IPS-18c (cell line): ENCODE measurements at regions not wholly inside any gene's neighbourhood (a gene's known extent, or its start where the extent isn't known, plus 50 kb on each side); places are given as distances from the start of the nearest gene placed in this dataset.

Experiments used
- H3K4me3 ChIP-seq: 2 replicates; pipeline ENCODE4 v1.7.0; 2013; ENCODE audit warnings: low read depth, mild to moderate bottlenecking, low read length, moderate library complexity; ENCODE audit not compliant: insufficient read depth
- H3K9me3 ChIP-seq: one replicate; pipeline ENCODE4 v1.6.1; 2013; ENCODE audit warnings: mild to moderate bottlenecking, low read length, moderate library complexity; ENCODE audit not compliant: control insufficient read depth, insufficient read depth

- peak overlapping the region; percentile 52 for H3K4me3 ChIP-seq
- H3K9me3 ChIP-seq = peaks cover 2% of the 10 kb centered on the region
These were observed 240.0 kb upstream of the CPNE8 start for GRCh38 chr12:39145175-39145999.

- Histone ChIP-seq H3K4me3 (peak overlapping the region; percentile 52), H3K9me3 (peaks cover 2% of the 10 kb centered on the region)
These were observed 239.2 kb upstream of the CPNE8 start for GRCh38 chr12:39144613-39145061.

- H3K9me3 ChIP-seq = peaks cover 2% of the 10 kb centered on the region
- no peak overlapping the region for H3K4me3 ChIP-seq
These were observed 232.9 kb upstream of the CPNE8 start for GRCh38 chr12:39138268-39138667.

GRCh38 chr12:39127401-39127800 lies 222.0 kb upstream of the CPNE8 start:
- H3K9me3 ChIP-seq = no peaks in the 10 kb centered on the region
- no peak overlapping the region for H3K4me3 ChIP-seq

GRCh38 chr12:39125566-39125965 lies 220.2 kb upstream of the CPNE8 start:
- Histone ChIP-seq H3K9me3 (no peaks in the 10 kb centered on the region), H3K4me3 (no peak overlapping the region)

- Histone ChIP-seq H3K4me3 (no peak overlapping the region), H3K9me3 (no peaks in the 10 kb centered on the region)
These were observed 219.4 kb upstream of the CPNE8 start for GRCh38 chr12:39124768-39125167.

GRCh38 chr12:39123580-39124253 lies 218.3 kb upstream of the CPNE8 start:
- H3K4me3 ChIP-seq = no peak overlapping the region
- H3K9me3 ChIP-seq = no peaks in the 10 kb centered on the region

- Histone ChIP-seq H3K4me3 (no peak overlapping the region), H3K9me3 (no peaks in the 10 kb centered on the region)
These were observed 217.3 kb upstream of the CPNE8 start for GRCh38 chr12:39122562-39123204.

- Histone ChIP-seq H3K4me3 (no peak overlapping the region), H3K9me3 (no peaks in the 10 kb centered on the region)
These were observed 211.5 kb upstream of the CPNE8 start for GRCh38 chr12:39116861-39117260.

- H3K4me3 ChIP-seq = no peak overlapping the region
- H3K9me3 ChIP-seq = no peaks in the 10 kb centered on the region
These were observed 206.7 kb upstream of the CPNE8 start for GRCh38 chr12:39112064-39112463.

- Histone ChIP-seq H3K9me3 (no peaks in the 10 kb centered on the region), H3K4me3 (no peak overlapping the region)
These were observed 199.7 kb upstream of the CPNE8 start for GRCh38 chr12:39105111-39105510.

GRCh38 chr12:39103552-39104165 lies 198.3 kb upstream of the CPNE8 start:
- Histone ChIP-seq H3K9me3 (no peaks in the 10 kb centered on the region), H3K4me3 (no peak overlapping the region)

GRCh38 chr12:39102474-39103209 lies 197.3 kb upstream of the CPNE8 start:
- H3K4me3 ChIP-seq = no peak overlapping the region
- H3K9me3 ChIP-seq = no peaks in the 10 kb centered on the region

- H3K9me3 ChIP-seq = no peaks in the 10 kb centered on the region
- H3K4me3 ChIP-seq = no peak overlapping the region
These were observed 190.4 kb upstream of the CPNE8 start for GRCh38 chr12:39095636-39096330.

- no peaks in the 10 kb centered on the region for H3K9me3 ChIP-seq
- no peak overlapping the region for H3K4me3 ChIP-seq
These were observed 176.5 kb upstream of the CPNE8 start for GRCh38 chr12:39081910-39082309.

GRCh38 chr12:39077226-39077625 lies 171.8 kb upstream of the CPNE8 start:
- no peak overlapping the region for H3K4me3 ChIP-seq
- H3K9me3 ChIP-seq = no peaks in the 10 kb centered on the region
